HG03108 (cell line): ENCODE measurements at regions not wholly inside any gene's neighbourhood (a gene's known extent, or its start where the extent isn't known, plus 50 kb on each side); places are given as distances from the start of the nearest gene placed in this dataset.
A peak's percentile ranks its signal among the peaks of the same experiment; 100 is the strongest.
"Not testable (repeated sequence)": the region's sequence is repeated elsewhere in the genome, so short reads cannot be mapped to it uniquely, and the experiment has no call there.

Experiments used
- ATAC-seq: cut with Tn5 transposase; IDR thresholded peaks from one replicate; pipeline ENCODE4 v1.9.1; 2021; ENCODE audit warnings: moderate library complexity; ENCODE audit not compliant: unreplicated experiment

- ATAC-seq, result no peak
Observed at GRCh38 chr21:15199414-15200383, 134.9 kb upstream of the NRIP1 start.

DNA sequence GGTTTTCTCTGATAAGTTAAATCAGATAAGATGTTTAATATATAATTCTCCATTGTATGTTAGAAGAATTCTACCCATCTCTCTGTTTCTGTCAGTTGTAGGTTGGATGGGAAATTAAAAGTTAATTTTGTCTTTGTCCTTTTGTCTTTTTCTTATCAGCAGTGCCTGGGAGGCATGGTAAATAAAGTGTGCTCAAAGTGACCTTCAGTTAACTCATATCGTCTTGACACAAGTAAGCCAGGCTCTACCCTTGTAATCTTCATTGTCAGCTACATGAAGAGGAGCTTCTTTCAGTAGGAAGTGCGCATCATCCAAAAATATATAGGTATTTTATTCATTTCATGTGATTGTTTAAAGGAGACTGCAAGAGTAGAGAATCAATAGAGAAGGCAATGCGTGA lies 138.9 kb upstream of the NRIP1 start:
- ATAC-seq, result no peak

DNA sequence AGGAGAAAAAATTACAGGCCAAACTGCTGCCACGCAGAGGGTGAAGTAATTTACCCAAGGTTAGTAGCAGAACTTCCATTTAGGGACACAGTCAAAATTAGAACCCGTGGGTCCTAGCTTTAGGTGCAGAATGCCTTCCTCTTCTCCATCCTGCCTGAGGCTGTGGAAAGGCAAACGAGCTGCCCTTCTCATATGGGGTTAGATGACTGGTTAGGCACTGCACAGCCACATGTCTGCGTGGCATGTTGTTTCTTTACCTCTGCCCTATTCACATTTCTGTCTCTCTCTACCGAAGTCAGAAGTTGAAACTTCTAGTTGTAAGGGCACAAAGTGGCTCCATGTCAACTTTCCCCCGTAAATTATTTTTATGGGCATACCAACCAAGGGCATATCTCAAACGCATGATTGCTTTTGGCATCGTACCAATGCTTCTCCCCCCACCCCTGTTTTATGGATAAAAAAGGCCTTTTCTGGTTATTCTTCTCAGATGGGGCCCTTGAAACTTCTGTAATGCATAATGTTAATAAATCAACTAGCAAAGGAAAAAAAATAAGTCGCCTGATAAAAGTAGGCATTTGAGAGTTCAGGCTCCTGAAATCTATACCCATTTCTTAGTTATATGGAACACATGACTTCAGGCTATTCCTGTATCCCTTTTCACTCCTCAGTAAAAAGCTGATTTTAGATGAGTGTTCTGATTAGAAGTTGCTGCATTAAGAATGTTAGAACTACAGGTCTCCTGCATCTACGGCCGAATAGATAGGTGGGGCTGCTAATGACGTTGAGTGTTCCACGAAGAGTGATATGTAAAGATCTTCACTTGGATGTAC lies 139.6 kb upstream of the NRIP1 start:
- no peak for ATAC-seq

- no peak for ATAC-seq
Observed at GRCh38 chr21:15204970-15205286, 140.1 kb upstream of the NRIP1 start.

- ATAC-seq, result peak; percentile 64
Observed at GRCh38 chr21:15206514-15206913, 141.7 kb upstream of the NRIP1 start.

GRCh38 chr21:15207231-15207630 lies 142.4 kb upstream of the NRIP1 start:
- ATAC-seq, result no peak

- ATAC-seq, result no peak
Observed at GRCh38 chr21:15207635-15208370, 143.0 kb upstream of the NRIP1 start.

DNA sequence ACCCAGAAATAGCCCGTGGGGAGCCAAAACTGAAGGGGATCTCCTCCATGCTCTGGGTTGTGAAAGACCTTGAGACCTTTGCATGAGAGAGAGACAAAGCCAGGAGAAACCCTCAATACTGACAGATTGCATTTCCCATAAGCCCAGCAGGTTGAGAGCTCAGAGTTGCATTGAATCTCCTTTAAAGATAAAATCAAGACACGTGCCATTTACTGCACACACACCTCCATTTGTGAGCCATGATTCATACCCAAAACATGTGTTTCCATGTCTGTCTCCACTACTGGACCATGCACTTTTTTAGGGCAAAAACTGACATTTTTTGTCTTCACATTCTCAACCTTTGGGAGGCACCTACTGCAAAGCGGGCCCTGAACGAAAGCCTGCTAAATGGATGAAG lies 144.0 kb upstream of the NRIP1 start:
- no peak for ATAC-seq

GRCh38 chr21:15209224-15209623 lies 144.4 kb upstream of the NRIP1 start:
- no peak for ATAC-seq

GRCh38 chr21:15210235-15210678 lies 145.5 kb upstream of the NRIP1 start:
- no peak for ATAC-seq

- ATAC-seq, result no peak
Observed at GRCh38 chr21:15211491-15212133, 146.8 kb upstream of the NRIP1 start.

GRCh38 chr21:15212206-15212605 lies 147.4 kb upstream of the NRIP1 start:
- ATAC-seq, result no peak

- not testable (repeated sequence) for ATAC-seq
Observed at GRCh38 chr21:15218476-15218875, 153.7 kb upstream of the NRIP1 start.

DNA sequence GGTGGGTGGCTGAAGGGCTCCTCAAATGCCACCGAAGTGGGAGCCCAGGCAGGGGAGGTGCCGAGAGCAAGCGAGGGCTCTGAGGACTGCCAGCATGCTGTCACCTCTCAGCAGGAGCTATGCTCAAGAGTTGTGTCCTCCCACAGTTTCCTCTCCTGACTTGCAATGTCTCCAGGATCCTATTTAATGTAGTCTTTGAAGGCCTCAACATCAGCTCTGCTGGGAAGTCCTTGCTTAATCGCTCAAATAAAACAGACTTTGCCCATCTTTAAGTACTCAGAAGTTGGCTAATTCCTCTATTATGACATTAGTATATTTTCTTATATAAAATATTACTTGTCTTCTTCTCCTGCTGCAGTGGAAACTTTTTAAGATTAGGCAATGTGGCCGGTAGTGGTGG lies 154.2 kb upstream of the NRIP1 start:
- ATAC-seq, result no peak

- no peak for ATAC-seq
Observed at GRCh38 chr21:15219894-15220293, 155.1 kb upstream of the NRIP1 start.

DNA sequence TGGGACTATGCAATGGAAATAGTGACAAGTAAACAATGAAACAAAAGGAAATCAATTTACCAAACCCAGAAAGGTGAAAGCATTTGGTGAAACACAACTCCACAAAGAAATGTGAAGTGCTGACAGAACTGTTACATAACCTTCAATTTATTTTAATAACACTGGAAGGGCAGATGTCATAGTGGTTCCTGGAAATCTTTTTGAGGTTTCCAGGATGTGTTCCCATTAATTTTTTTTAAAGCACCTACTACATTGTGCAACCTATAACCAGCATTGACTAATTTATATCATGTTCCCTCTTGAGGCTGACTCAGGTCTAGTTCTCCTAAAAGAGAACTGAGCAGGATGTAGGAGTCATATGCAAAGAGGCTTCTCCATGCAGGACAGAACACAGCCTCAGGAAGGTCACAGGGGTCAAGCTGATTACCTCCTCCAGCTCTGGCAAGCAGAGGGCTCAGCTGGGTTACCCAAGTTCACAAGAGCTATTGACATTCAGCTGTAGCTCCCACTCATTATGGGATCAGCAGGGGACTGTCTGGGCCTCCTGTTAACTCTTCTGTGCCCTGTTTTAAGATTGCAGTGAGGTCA lies 157.1 kb upstream of the NRIP1 start:
- no peak for ATAC-seq

DNA sequence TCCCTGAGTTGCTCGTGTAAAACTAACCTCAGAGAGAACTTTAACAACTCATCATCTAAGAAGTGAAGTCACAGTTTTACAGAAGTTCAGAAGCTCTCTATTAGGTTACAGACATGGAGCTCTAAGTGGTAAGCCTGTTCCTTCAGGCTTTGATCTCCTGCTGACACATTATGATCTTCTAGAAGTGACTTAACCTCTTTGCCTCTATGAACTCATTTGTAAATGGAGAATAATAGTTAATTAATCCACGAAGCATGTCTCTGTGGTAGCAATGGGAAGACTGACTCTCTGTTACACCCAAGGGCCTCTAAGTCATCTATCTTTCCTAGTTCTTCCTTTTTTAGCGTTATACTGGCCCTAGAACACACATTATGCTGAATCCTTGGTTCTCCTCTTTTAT lies 157.9 kb upstream of the NRIP1 start:
- ATAC-seq, result no peak

- ATAC-seq, result no peak
Observed at GRCh38 chr21:15224346-15225086, 159.7 kb upstream of the NRIP1 start.

DNA sequence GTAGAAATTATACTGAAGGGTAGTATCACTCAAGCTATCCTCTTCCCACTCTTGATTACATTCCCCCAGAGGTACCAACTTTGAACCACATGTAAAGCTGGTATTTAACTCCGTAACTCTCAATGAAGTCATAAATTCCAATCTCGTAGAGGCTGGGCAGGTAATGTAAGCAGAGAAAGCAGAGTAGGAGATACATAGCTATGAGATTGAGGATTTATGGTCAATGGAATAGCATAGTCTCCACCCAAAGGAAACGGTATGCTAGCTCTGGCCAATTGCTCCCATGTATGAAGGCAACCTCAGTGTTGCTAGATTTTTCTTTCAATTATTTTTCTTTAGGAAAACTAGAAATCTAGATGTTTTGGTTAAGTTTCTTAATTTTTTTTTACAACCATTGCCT lies 163.1 kb upstream of the NRIP1 start:
- ATAC-seq, result no peak

- ATAC-seq, result no peak
Observed at GRCh38 chr21:15229390-15229789, 164.6 kb upstream of the NRIP1 start.
